Calu3 (cell line): ENCODE measurements at regions not wholly inside any gene's neighbourhood (a gene's known extent, or its start where the extent isn't known, plus 50 kb on each side); places are given as distances from the start of the nearest gene placed in this dataset.

Experiments
- BruUV-seq: library from RNA; stranded (reverse); fragments of 400-500 nt; replicated peaks from 2 replicates; lab custom pipeline; 2021; lab: Mats Ljungman, UMichigan
- CTCF ChIA-PET: fragments of 300-600 bp; sonication (Branson Sonifier 250); formaldehyde crosslinking; loops from one replicate; lab custom pipeline; 2022; ENCODE audit warnings: antibody characterized with exemption; lab: Charles Lee
- DNase-seq: peaks from one replicate; pipeline ENCODE4 v3.0.0; 2022
- H3K27ac Mint-ChIP-seq: one replicate; pipeline ENCODE4 v1.8.0; 2022; ENCODE audit warnings: mixed read lengths; ENCODE audit not compliant: unreplicated experiment
- H3K27me3 Mint-ChIP-seq: one replicate; pipeline ENCODE4 v1.8.0; 2022; ENCODE audit warnings: mixed read lengths; ENCODE audit not compliant: unreplicated experiment
- H3K36me3 Mint-ChIP-seq: one replicate; pipeline ENCODE4 v1.8.0; 2022; ENCODE audit warnings: mild to moderate bottlenecking, moderate library complexity, mixed read lengths; ENCODE audit not compliant: insufficient read depth, unreplicated experiment
- H3K4me1 Mint-ChIP-seq: one replicate; pipeline ENCODE4 v1.8.0; 2022; ENCODE audit warnings: mild to moderate bottlenecking, low read depth, mixed read lengths; ENCODE audit not compliant: unreplicated experiment
- H3K4me3 Mint-ChIP-seq: one replicate; pipeline ENCODE4 v1.8.0; 2022; ENCODE audit warnings: mild to moderate bottlenecking, low read depth, moderate library complexity, mixed read lengths; ENCODE audit not compliant: unreplicated experiment
- H3K9me3 Mint-ChIP-seq: one replicate; pipeline ENCODE4 v1.8.0; 2022; ENCODE audit warnings: low read depth, mixed read lengths; ENCODE audit not compliant: unreplicated experiment
- CTCF ChIP-seq: fragments of 200-600 bp; IDR thresholded peaks from one replicate; pipeline ENCODE4 v1.8.0; 2022; ENCODE audit warnings: antibody characterized with exemption; ENCODE audit not compliant: unreplicated experiment
- intact Hi-C: fragments of 100-400 bp; cut with micrococcal nuclease; formaldehyde crosslinking; loops from one replicate; pipeline ENCODE4 v1.10.0; 2022; ENCODE audit not compliant: unreplicated experiment

GRCh38 chr2:206876216-206876860 is 63.0 kb upstream of the CPO start:
- Mint-ChIP-seq H3K4me1 (no peaks in the 10 kb centered on the region), H3K4me3 (no peak overlapping the region), H3K9me3 (peaks cover 3% of the 10 kb centered on the region), H3K27ac (no peak overlapping the region), H3K27me3 (no peaks in the 10 kb centered on the region), H3K36me3 (no peaks in the 10 kb centered on the region)
- TF ChIP-seq CTCF, result no peak
- no TSS peak for BruUV-seq
- DNase-seq, result no peak
- intact Hi-C loops, result no loop called here
- CTCF ChIA-PET, result no interaction called here

GRCh38 chr2:206881708-206882410 is 57.5 kb upstream of the CPO start:
- no peak overlapping the region for H3K4me3 Mint-ChIP-seq
- TF ChIP-seq CTCF, result no peak
- no peaks in the 10 kb centered on the region for H3K4me1 Mint-ChIP-seq
- CTCF ChIA-PET, result interaction anchor here (0.6 kb wide), 1 partner anchor 19 kb away, joined by 3 read pairs; no protein-coding TSS in a partner anchor
- no peak overlapping the region for H3K27ac Mint-ChIP-seq
- H3K9me3 Mint-ChIP-seq, result no peaks in the 10 kb centered on the region
- no peaks in the 10 kb centered on the region for H3K36me3 Mint-ChIP-seq
- intact Hi-C loops, result no loop called here
- no peaks in the 10 kb centered on the region for H3K27me3 Mint-ChIP-seq
- DNase-seq, result no peak
- no TSS peak for BruUV-seq

- Mint-ChIP-seq H3K4me3 (no peak overlapping the region), H3K27ac (no peak overlapping the region), H3K9me3 (no peaks in the 10 kb centered on the region), H3K27me3 (no peaks in the 10 kb centered on the region), H3K36me3 (no peaks in the 10 kb centered on the region), H3K4me1 (no peaks in the 10 kb centered on the region)
- no TSS peak for BruUV-seq
- intact Hi-C loops, result no loop called here
- TF ChIP-seq CTCF, result no peak
- DNase-seq, result no peak
- CTCF ChIA-PET, result no interaction called here
Measured at GRCh38 chr2:206886696-206887095, 52.6 kb upstream of the CPO start.

- Mint-ChIP-seq H3K36me3 (no peaks in the 10 kb centered on the region), H3K4me1 (no peaks in the 10 kb centered on the region), H3K27ac (no peak overlapping the region), H3K4me3 (no peak overlapping the region), H3K9me3 (no peaks in the 10 kb centered on the region), H3K27me3 (no peaks in the 10 kb centered on the region)
- no TSS peak for BruUV-seq
- intact Hi-C loops, result no loop called here
- CTCF ChIA-PET, result no interaction called here
- no peak for TF ChIP-seq CTCF
- no peak for DNase-seq
Measured at GRCh38 chr2:206887745-206888144, 51.6 kb upstream of the CPO start.
